D721Med (cell line): ENCODE measurements at regions not wholly inside any gene's neighbourhood (a gene's known extent, or its start where the extent isn't known, plus 50 kb on each side); places are given as distances from the start of the nearest gene placed in this dataset.

ENCODE experiments used
- DNase-seq: peaks from one replicate; pipeline ENCODE4 v3.0.0; 2011; ENCODE audit warnings: low spot score; ENCODE audit not compliant: insufficient read length
- FAIRE-seq: peaks from 2 replicates; lab custom pipeline; 2011; peaks lifted over from hg19 to GRCh38; lab: Jason Lieb, UNC
- TF ChIP-seq, protein P1 (sequence below): IDR thresholded peaks from 2 replicates; pipeline ENCODE4 v1.5.1; 2012; ENCODE audit warnings: mild to moderate bottlenecking, control low read depth; ENCODE audit not compliant: insufficient read depth; ENCODE audit errors: missing control alignments

DNA sequence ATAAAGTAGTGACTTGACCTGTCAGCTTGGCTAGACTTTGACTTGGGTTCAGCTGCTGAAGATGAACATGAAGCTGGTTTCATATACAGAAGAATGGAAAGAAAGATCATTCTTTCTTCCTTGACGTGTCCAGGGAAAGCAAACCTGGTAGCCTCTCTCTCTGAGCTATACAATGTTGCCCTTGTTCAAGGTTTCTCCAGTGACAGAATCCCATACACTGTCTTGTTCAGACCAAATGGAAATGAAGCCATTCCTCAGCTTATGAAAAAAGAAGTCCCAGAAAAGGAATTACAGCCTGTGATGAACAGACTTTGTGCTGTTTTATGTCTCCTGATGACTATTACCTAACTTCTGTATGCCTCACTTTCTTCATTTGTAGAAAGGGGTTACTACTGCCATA is 349.8 kb upstream of the KLF4 start:
- TF ChIP-seq, protein P1, sequence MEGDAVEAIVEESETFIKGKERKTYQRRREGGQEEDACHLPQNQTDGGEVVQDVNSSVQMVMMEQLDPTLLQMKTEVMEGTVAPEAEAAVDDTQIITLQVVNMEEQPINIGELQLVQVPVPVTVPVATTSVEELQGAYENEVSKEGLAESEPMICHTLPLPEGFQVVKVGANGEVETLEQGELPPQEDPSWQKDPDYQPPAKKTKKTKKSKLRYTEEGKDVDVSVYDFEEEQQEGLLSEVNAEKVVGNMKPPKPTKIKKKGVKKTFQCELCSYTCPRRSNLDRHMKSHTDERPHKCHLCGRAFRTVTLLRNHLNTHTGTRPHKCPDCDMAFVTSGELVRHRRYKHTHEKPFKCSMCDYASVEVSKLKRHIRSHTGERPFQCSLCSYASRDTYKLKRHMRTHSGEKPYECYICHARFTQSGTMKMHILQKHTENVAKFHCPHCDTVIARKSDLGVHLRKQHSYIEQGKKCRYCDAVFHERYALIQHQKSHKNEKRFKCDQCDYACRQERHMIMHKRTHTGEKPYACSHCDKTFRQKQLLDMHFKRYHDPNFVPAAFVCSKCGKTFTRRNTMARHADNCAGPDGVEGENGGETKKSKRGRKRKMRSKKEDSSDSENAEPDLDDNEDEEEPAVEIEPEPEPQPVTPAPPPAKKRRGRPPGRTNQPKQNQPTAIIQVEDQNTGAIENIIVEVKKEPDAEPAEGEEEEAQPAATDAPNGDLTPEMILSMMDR: no peak
- no peak for DNase-seq
- FAIRE-seq: no peak

GRCh38 chr9:107838766-107839165 is 349.2 kb upstream of the KLF4 start:
- TF ChIP-seq, protein P1: no peak
- FAIRE-seq (no peak), DNase-seq (no peak)

DNA sequence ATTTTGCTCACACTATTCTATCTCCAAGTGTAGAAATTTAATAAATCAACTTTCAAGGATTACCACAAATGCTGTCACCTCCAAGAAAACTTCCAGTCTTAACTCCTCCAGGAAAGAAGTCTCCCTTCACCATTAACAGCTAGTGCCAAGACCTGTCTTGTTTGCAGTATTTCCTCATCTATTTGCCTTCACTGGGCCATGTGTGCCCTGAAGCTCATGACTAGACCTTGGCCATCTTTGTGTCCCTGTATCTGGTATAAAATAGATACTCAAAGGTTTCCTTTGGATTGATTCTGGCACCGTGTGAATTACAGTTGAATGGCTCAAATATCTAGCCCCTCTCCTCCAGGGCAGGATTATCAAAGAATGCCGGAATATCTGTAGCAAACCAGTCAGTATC is 346.7 kb upstream of the KLF4 start:
- DNase-seq: no peak
- FAIRE-seq: no peak

GRCh38 chr9:107833295-107833694 is 343.7 kb upstream of the KLF4 start:
- no peak for FAIRE-seq
- TF ChIP-seq, protein P1: no peak
- no peak for DNase-seq

More for the DNA sequence above, 346.7 kb upstream of the KLF4 start:
- TF ChIP-seq, protein P1: no peak

DNA sequence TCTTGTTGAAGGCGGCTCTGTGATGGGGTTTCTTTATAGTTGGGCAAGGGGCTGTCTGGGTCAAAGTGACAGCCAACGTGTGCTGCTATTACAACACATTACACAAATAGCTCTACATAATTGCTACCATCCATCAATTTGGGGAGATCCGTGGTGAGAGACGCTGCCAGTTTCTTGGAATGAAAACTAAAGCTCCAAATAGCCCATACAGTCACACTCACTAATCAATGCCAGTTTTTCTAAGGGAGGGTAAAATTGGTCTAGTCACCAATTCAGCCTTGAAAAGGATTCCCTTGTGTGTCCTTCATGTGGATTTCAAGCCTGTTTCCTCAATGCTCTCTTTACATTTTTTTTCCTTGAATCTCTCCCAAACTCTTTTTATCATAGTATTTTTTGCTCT is 343.3 kb upstream of the KLF4 start:
- no peak for DNase-seq
- FAIRE-seq: no peak
- TF ChIP-seq, protein P1: no peak

- TF ChIP-seq, protein P1: no peak
- FAIRE-seq: no peak
- DNase-seq: no peak
Observed at GRCh38 chr9:107830479-107830878, 340.9 kb upstream of the KLF4 start.

DNA sequence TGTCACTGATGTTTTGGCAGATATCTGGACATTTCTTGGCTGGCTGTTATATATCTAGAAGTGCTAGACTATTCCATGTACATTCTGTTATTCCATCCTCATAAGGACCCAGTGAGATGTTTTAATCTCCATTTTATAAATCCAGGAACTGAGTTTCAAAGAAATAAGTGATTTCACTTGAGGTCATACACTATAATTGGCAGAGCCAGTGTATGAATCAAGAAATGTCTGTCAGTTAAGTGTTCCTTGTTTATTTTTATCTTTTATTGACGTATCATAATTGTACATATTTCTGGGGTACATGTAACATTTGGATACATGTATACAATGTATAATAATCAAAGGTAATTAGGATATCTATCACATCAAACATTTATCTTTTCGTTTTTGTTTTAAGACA is 338.3 kb upstream of the KLF4 start:
- TF ChIP-seq, protein P1: no peak
- FAIRE-seq: no peak
- no peak for DNase-seq
